GM12878 (cell line): ENCODE measurements at regions not wholly inside any gene's neighbourhood (a gene's known extent, or its start where the extent isn't known, plus 50 kb on each side); places are given as distances from the start of the nearest gene placed in this dataset.

Experiments used
- CTCF ChIP-seq, 3 experiments: IDR thresholded peaks in 2 of 3; conservative IDR thresholded peaks in 1 of 3; 2 replicates each; pipeline ENCODE4 v1.5.1; 2011; ENCODE audit warnings: low read depth in 3 of 3, low read length in 3 of 3, mild to moderate bottlenecking in 3 of 3, control low read depth in 2 of 3, moderate library complexity in 2 of 3, inconsistent platforms in 1 of 3, mixed read lengths in 1 of 3; ENCODE audit not compliant: control insufficient read depth in 2 of 3, insufficient read depth in 1 of 3; ENCODE audit errors: extremely low read depth in 1 of 3
- EZH2 ChIP-seq: IDR thresholded peaks from 2 replicates; pipeline ENCODE4 v1.6.1; 2012; ENCODE audit warnings: low read depth, mild to moderate bottlenecking, control low read depth, inconsistent platforms, low read length, borderline replicate concordance; ENCODE audit not compliant: control insufficient read depth
- FOXK2 ChIP-seq: fragments of 450-650 bp; IDR thresholded peaks from 2 replicates; pipeline ENCODE4 v1.6.1; 2017; ENCODE audit warnings: mild to moderate bottlenecking, moderate library complexity
- FOXM1 ChIP-seq: IDR thresholded peaks from 2 replicates; pipeline ENCODE4 v1.6.1; 2012; ENCODE audit warnings: low read depth, mild to moderate bottlenecking, inconsistent platforms, low read length, moderate library complexity
- JUNB ChIP-seq: IDR thresholded peaks from 2 replicates; pipeline ENCODE4 v1.6.1; 2016; ENCODE audit warnings: antibody characterized with exemption, mild to moderate bottlenecking
- MAX ChIP-seq: IDR thresholded peaks from 2 replicates; pipeline ENCODE4 v1.6.1; 2012; ENCODE audit warnings: low read depth, low read length, improper control_type of control experiment
- MXI1 ChIP-seq: fragments of 150-350 bp; IDR thresholded peaks from 2 replicates; pipeline ENCODE4 v1.6.1; 2011; ENCODE audit warnings: low read depth, mild to moderate bottlenecking, inconsistent platforms, low read length, improper control_type of control experiment
- PAX5 ChIP-seq: IDR thresholded peaks from 2 replicates; pipeline ENCODE4 v1.6.1; 2011; ENCODE audit warnings: low read depth, low read length, borderline replicate concordance
- RCOR1 ChIP-seq: conservative IDR thresholded peaks from 2 replicates; pipeline ENCODE4 v1.6.1; 2012; ENCODE audit warnings: low read depth, low read length, improper control_type of control experiment
- SMC3 ChIP-seq: IDR thresholded peaks from 2 replicates; pipeline ENCODE4 v1.6.1; 2011; ENCODE audit warnings: low read length, improper control_type of control experiment, borderline replicate concordance
- SP1 ChIP-seq: IDR thresholded peaks from one replicate; pipeline ENCODE4 v1.6.1; 2011; ENCODE audit warnings: low read depth, low read length
- ZBED1 ChIP-seq: IDR thresholded peaks from 2 replicates; pipeline ENCODE4 v1.6.1; 2016; ENCODE audit warnings: borderline replicate concordance

- TF ChIP-seq SP1 (no peak), FOXK2 (no peak), MXI1 (no peak), JUNB (no peak), SMC3 (no peak), CTCF (IDR thresholded peaks at IDR 0.05 in 2 of 3, conservative IDR thresholded peaks at IDR 0.05 in 1 of 3; ENCODE audit: control insufficient read depth in 2 of 3, extremely low read depth in 1 of 3, insufficient read depth in 1 of 3, low read depth in 3 of 3, low read length in 3 of 3) (no peak), PAX5 (no peak), MAX (no peak), FOXM1 (no peak), EZH2 (no peak), ZBED1 (no peak), RCOR1 (no peak)
These were observed 138.7 kb downstream of the LRIG3 start for GRCh38 chr12:58781609-58782008.
